ENCODE measurements at regions not wholly inside any gene's neighbourhood (a gene's known extent, or its start where the extent isn't known, plus 50 kb on each side); places are given as distances from the start of the nearest gene placed in this dataset.
A peak's percentile ranks its signal among the peaks of the same experiment; 100 is the strongest.
"Not testable (repeated sequence)": the region's sequence is repeated elsewhere in the genome, so short reads cannot be mapped to it uniquely, and the experiment has no call there.

DNA sequence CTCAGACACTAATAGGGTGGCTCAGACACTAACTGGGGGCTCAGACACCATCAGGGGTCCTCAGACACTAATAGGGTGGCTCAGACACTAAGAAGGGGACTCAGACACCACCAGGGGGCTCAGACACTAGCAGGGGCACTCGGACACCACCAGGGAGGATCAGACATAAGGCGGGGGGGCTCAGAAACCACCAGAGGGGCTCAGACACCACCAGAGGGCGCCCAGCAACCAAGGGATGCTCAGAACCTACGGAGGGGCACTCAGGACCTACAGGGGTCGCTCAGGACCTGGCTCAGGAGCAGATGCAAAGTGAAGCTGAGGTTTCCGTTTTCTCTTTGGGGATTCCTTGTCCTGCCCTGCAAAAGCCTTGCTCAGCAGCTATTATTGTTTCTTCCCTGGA, 448.5 kb downstream of the TMEM121 start:
- H3K9me3 ChIP-seq (ENCODE audit: insufficient read depth, low read length) = peaks cover 7% of the 10 kb centered on the region; the same call in 1 of the 2 replicates
- peaks cover 56% of the 10 kb centered on the region for H3K27me3 ChIP-seq (ENCODE audit: insufficient read depth, insufficient read length)
- H3K4me1 ChIP-seq (ENCODE audit: insufficient read depth, insufficient read length) = no peaks in the 10 kb centered on the region
- H3K36me3 ChIP-seq (ENCODE audit: insufficient read depth, insufficient read length, low read length) = no peaks in the 10 kb centered on the region
- no peak overlapping the region for H3K9ac ChIP-seq (ENCODE audit: insufficient read length, low read depth)
- DNase-seq (ENCODE audit: low read depth, low spot score) = peak; percentile 11
- TF ChIP-seq YY1 (IDR thresholded peaks at IDR 0.05; ENCODE audit: insufficient read depth, insufficient read length) (no peak), SUZ12 (IDR thresholded peaks at IDR 0.05; ENCODE audit: extremely low read depth, insufficient read depth, insufficient read length) (no peak), ZNF274 (IDR thresholded peaks at IDR 0.05; ENCODE audit: low read depth, low read length) (no peak)
- no peak overlapping the region for H3K4me3 ChIP-seq (ENCODE audit: insufficient read length, low read depth)

- peaks cover 7% of the 10 kb centered on the region; the same call in 1 of the 2 replicates for H3K9me3 ChIP-seq (ENCODE audit: insufficient read depth, low read length)
- no peak overlapping the region for H3K4me3 ChIP-seq (ENCODE audit: insufficient read length, low read depth)
- TF ChIP-seq ZNF274 (IDR thresholded peaks at IDR 0.05; ENCODE audit: low read depth, low read length) = no peak
Measured at GRCh38 chr14:105978618-105979295, 452.4 kb downstream of the TMEM121 start.

GRCh38 chr14:105979446-105979845, 453.1 kb downstream of the TMEM121 start:
- Histone ChIP-seq H3K36me3 (ENCODE audit: insufficient read depth, insufficient read length, low read length) (no peaks in the 10 kb centered on the region), H3K27me3 (ENCODE audit: insufficient read depth, insufficient read length) (peaks cover 52% of the 10 kb centered on the region), H3K9me3 (ENCODE audit: insufficient read depth, low read length) (peaks cover 7% of the 10 kb centered on the region; the same call in 1 of the 2 replicates), H3K4me1 (ENCODE audit: insufficient read depth, insufficient read length) (no peaks in the 10 kb centered on the region), H3K9ac (ENCODE audit: insufficient read length, low read depth) (no peak overlapping the region), H3K4me3 (ENCODE audit: insufficient read length, low read depth) (no peak overlapping the region)
- DNase-seq (ENCODE audit: low read depth, low spot score) = no peak
- TF ChIP-seq SUZ12 (IDR thresholded peaks at IDR 0.05; ENCODE audit: extremely low read depth, insufficient read depth, insufficient read length) = no peak
- no peak for TF ChIP-seq YY1 (IDR thresholded peaks at IDR 0.05; ENCODE audit: insufficient read depth, insufficient read length)
- TF ChIP-seq ZNF274 (IDR thresholded peaks at IDR 0.05; ENCODE audit: low read depth, low read length) = no peak

More at GRCh38 chr14:105978618-105979295, 452.4 kb downstream of the TMEM121 start:
- no peak for DNase-seq (ENCODE audit: low read depth, low spot score)
- Histone ChIP-seq H3K27me3 (ENCODE audit: insufficient read depth, insufficient read length) (peaks cover 53% of the 10 kb centered on the region), H3K4me1 (ENCODE audit: insufficient read depth, insufficient read length) (no peaks in the 10 kb centered on the region), H3K36me3 (ENCODE audit: insufficient read depth, insufficient read length, low read length) (no peaks in the 10 kb centered on the region), H3K9ac (ENCODE audit: insufficient read length, low read depth) (no peak overlapping the region)

- DNase-seq (ENCODE audit: low read depth, low spot score) = no peak
- TF ChIP-seq ZNF274 (IDR thresholded peaks at IDR 0.05; ENCODE audit: low read depth, low read length) (no peak), YY1 (IDR thresholded peaks at IDR 0.05; ENCODE audit: insufficient read depth, insufficient read length) (no peak), SUZ12 (IDR thresholded peaks at IDR 0.05; ENCODE audit: extremely low read depth, insufficient read depth, insufficient read length) (no peak)
- no peaks in the 10 kb centered on the region for H3K9me3 ChIP-seq (ENCODE audit: insufficient read depth, low read length)
Measured at GRCh38 chr14:105980224-105980623, 453.8 kb downstream of the TMEM121 start.

GRCh38 chr14:105981517-105982302, 455.3 kb downstream of the TMEM121 start:
- DNase-seq (ENCODE audit: low read depth, low spot score); H3K36me3 ChIP-seq (ENCODE audit: insufficient read depth, insufficient read length, low read length); H3K4me1 ChIP-seq (ENCODE audit: insufficient read depth, insufficient read length); H3K9me3 ChIP-seq (ENCODE audit: insufficient read depth, low read length); H3K9ac ChIP-seq (ENCODE audit: insufficient read length, low read depth); H3K4me3 ChIP-seq (ENCODE audit: insufficient read length, low read depth): not testable (repeated sequence)
- H3K27me3 ChIP-seq (ENCODE audit: insufficient read depth, insufficient read length) = peaks cover 52% of the 10 kb centered on the region

More at GRCh38 chr14:105980224-105980623, 453.8 kb downstream of the TMEM121 start:
- Histone ChIP-seq H3K9ac (ENCODE audit: insufficient read length, low read depth) (no peak overlapping the region), H3K4me1 (ENCODE audit: insufficient read depth, insufficient read length) (no peaks in the 10 kb centered on the region), H3K36me3 (ENCODE audit: insufficient read depth, insufficient read length, low read length) (no peaks in the 10 kb centered on the region), H3K27me3 (ENCODE audit: insufficient read depth, insufficient read length) (peaks cover 59% of the 10 kb centered on the region), H3K4me3 (ENCODE audit: insufficient read length, low read depth) (no peak overlapping the region)

DNA sequence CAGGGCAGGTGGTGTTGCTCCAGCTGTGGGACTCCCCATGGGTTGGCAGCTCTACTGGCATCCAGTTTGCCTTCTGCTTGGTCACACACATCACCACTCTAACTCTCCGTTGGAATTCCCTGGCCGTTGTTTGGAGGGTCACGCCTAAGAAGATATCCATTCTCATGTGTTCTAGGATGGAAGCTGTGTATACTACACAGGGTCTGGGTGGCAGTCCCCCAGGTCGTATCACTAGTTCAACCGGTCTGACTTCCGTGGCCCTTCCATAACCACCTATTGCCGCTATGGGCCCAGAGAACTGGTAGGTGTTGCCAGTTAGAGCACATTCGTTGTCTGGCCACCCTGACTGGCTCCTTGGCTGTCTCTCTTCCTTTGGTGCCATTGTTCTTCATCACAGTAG, 456.3 kb downstream of the TMEM121 start:
- Histone ChIP-seq H3K4me3 (ENCODE audit: insufficient read length, low read depth) (no peak overlapping the region), H3K9me3 (ENCODE audit: insufficient read depth, low read length) (no peaks in the 10 kb centered on the region), H3K36me3 (ENCODE audit: insufficient read depth, insufficient read length, low read length) (no peaks in the 10 kb centered on the region), H3K9ac (ENCODE audit: insufficient read length, low read depth) (no peak overlapping the region), H3K4me1 (ENCODE audit: insufficient read depth, insufficient read length) (no peaks in the 10 kb centered on the region), H3K27me3 (ENCODE audit: insufficient read depth, insufficient read length) (peaks cover 52% of the 10 kb centered on the region)
- TF ChIP-seq SUZ12 (IDR thresholded peaks at IDR 0.05; ENCODE audit: extremely low read depth, insufficient read depth, insufficient read length) = no peak
- TF ChIP-seq YY1 (IDR thresholded peaks at IDR 0.05; ENCODE audit: insufficient read depth, insufficient read length) = no peak
- no peak for TF ChIP-seq ZNF274 (IDR thresholded peaks at IDR 0.05; ENCODE audit: low read depth, low read length)
- no peak for DNase-seq (ENCODE audit: low read depth, low spot score)

DNA sequence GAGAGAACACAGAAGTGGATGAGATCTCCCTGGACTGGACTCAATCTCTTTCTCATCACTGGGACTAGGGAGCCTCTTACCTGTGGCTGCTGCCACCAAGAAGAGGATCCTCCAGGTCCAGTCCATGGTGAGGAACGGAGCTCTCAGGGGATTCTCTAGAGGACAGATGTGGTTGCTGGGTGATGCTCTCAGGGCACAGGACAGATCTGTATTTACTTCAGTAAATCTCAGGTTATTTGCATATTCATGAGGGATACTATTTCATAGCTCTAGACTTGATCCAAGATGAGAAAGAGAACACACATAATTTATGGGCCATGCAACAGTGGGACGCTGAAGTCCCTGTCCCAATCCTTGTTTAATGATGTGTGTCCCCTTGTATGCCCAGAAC, 460.5 kb downstream of the TMEM121 start:
- no peak for DNase-seq (ENCODE audit: low read depth, low spot score)
- H3K4me3 ChIP-seq (ENCODE audit: insufficient read length, low read depth) = no peak overlapping the region
- H3K9ac ChIP-seq (ENCODE audit: insufficient read length, low read depth) = no peak overlapping the region
- no peaks in the 10 kb centered on the region for H3K9me3 ChIP-seq (ENCODE audit: insufficient read depth, low read length)
- no peaks in the 10 kb centered on the region for H3K4me1 ChIP-seq (ENCODE audit: insufficient read depth, insufficient read length)
- no peaks in the 10 kb centered on the region for H3K36me3 ChIP-seq (ENCODE audit: insufficient read depth, insufficient read length, low read length)
- TF ChIP-seq YY1 (IDR thresholded peaks at IDR 0.05; ENCODE audit: insufficient read depth, insufficient read length) (no peak), ZNF274 (IDR thresholded peaks at IDR 0.05; ENCODE audit: low read depth, low read length) (no peak), SUZ12 (IDR thresholded peaks at IDR 0.05; ENCODE audit: extremely low read depth, insufficient read depth, insufficient read length) (no peak)
- H3K27me3 ChIP-seq (ENCODE audit: insufficient read depth, insufficient read length) = peaks cover 52% of the 10 kb centered on the region

Data from NT2/D1 (cell line).